ENCODE measurements at regions not wholly inside any gene's neighbourhood (a gene's known extent, or its start where the extent isn't known, plus 50 kb on each side); places are given as distances from the start of the nearest gene placed in this dataset.
"Not testable (repeated sequence)": the region's sequence is repeated elsewhere in the genome, so short reads cannot be mapped to it uniquely, and the experiment has no call there.

GRCh38 chr1:19024532-19024931 lies 68.1 kb upstream of the IFFO2 start:
- DNase-seq (ENCODE audit: low read depth in 2 of 2), result no peak

DNA sequence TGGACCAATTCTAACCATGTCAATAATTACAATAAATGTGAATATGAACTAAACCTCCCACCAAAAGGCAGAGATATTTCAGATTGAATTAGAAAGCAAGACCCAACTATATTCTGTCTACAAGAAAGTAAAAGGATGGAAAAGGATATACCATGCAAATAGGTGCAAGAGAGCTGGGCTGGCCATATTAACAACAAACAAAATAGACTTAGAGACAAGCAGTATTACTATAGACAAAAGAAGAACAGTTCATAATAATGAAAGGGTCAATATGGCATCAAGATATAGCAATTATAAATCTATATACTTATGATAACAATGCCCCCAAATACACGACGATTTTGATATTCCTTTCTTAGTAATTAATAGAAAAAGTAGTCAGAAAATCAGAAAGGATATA lies 67.3 kb upstream of the IFFO2 start:
- no peak for DNase-seq (ENCODE audit: low read depth in 2 of 2)

DNA sequence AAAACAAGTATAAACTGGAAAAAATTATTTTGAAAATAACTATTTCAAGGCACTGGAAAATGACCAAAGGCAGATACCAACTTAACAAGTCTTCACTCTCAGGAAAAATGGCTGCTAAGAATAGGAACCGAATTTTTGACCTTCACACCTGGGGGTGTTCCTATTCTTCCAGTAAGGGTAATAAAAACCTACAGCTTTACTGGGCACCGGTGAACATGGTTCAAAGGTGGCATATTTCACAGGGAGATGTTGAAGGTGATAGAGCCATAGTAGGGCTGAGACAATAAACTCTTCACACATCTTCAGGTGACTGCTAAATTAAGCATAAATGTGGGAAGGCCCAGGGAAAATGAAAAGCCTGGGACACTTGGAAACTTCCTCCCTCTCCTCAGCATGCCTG lies 65.4 kb upstream of the IFFO2 start:
- DNase-seq (ENCODE audit: low read depth in 2 of 2), result no peak

DNA sequence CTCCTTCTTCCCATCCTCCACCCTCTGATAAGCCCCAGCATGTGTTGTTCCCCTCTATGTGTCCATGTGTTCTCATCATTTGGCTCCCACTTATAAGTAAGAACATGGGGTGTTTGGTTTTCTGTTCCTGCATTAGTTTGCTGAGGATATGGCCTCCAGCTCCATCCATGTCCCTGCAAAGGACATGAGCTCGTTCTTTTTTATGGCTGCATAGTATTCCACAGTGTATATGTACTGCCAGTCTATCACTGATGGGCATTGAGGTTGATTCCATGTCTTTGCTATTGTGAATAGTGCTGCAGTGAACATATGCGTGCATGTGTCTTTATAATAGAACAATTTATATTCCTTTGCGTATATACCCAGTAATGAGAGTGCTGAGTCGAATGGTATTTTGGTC lies 62.8 kb upstream of the IFFO2 start:
- DNase-seq (ENCODE audit: low read depth in 2 of 2), result not testable (repeated sequence)

DNA sequence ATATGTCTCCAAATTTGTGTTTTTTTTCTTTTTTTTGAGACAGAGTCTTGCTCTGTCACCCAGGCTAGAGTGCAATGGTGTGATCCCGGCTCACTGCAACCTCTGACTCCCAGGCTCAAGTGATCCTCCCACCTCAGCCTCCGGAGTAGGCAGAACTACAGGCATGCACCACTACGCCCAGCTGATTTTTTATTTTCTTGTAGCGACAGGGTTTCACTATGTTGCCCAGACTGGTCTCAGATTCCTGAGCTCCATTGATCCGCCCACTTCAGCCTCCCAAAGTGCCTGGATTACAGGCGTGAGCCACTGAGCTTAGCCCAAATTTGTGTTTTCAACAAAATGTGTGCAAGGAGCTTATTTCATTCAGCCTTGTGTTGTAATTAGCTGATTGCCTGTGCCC lies 59.0 kb upstream of the IFFO2 start:
- DNase-seq (ENCODE audit: low read depth in 2 of 2), result no peak

DNA sequence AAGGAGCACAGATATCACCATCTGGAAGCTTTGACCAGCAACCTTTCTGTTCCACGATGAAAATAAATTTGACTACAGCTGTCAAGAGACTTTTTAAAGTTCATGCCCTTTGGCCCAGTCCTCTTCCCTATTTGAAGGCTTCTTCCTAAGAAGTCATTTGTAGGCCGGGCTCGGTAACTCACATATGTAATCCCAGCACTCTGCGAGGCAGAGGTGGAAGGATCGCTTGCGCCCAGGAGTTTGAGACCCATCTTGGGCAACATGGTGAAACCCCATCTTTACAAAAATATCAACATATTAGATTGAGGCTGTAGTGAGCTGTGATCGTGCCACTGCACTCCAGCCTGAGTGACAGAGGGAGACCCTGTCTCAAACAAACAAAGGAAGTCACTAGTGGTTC lies 58.3 kb upstream of the IFFO2 start:
- DNase-seq (ENCODE audit: low read depth in 2 of 2), result no peak

DNA sequence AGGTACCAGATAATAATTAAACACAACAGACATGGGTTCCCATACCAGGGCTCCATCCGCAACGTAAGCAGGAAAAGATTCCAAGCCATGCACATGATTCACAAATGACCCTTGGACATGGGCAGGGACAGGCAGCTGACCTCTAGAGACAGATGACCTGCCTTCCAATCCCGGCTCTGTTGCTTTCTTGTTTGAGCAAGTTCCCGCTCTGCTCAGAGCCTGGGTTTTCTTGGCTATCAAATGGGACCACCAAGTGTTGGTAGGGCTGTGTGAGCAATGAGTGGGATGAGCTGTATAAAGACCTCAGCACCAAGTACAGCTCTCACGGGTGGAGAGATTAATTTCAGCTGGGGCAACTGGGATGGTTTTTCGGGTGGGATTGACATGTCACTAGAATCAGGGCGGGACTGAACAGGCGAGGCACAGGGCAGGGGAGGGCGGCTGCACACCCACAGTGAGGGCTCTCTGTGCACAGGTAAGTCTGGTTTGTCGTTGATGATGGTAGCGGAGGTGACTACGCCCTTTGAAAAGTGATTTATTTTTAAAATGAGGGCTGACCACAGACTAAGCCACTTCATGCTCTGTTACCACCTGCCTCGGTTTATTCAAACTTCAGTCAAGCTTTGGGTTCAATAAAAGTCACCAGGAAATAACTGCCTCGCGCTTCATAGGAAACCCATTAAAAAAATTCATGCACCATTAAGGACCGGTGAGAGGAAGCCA lies 57.5 kb upstream of the IFFO2 start:
- DNase-seq (ENCODE audit: low read depth in 2 of 2), result no peak

GRCh38 chr1:19011845-19012231 lies 55.4 kb upstream of the IFFO2 start:
- no peak for DNase-seq (ENCODE audit: low read depth in 2 of 2)

GRCh38 chr1:19010995-19011844 lies 54.7 kb upstream of the IFFO2 start:
- DNase-seq (ENCODE audit: low read depth in 2 of 2), result peak; percentile 88

DNA sequence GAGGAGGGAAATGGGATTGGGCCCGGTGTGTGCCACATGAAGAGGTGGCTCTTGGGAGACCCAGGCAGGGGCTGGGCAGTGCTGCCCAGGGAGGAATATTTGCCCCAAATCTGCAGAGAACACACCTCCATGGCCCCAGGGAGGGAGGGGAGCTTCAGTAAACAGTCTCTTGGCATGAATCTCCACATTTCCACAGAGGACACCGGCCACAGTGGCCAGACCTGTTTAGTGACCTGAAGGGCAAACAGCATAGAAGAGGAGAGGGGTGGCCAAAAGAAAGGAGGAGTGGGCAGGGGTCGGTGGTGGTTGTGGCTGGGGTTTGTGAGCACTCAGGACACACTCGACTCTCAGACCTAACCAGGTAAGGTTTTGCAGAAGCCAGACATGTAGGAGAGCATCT lies 54.0 kb upstream of the IFFO2 start:
- no peak for DNase-seq (ENCODE audit: low read depth in 2 of 2)

DNA sequence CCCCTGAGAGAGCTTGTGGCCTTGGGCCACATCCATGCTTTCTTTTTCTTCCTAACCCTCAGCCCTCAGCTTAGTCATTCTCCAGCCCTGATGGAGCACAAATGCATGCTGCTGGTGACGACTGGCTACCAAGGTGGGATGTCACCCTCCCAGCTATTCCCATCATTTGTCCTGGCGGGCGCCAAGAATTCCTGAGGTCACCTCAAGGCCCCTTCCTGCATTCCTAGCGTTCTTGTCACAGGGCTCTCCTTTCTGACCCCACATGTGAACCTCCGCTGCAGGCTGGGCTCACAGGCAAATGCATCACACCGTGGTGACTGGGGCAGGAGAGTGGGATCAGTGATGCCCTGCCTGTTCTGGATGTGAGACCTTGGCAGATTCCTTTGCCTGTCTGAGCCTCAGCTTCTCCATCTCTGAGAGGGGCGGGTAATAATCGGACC lies 53.4 kb upstream of the IFFO2 start:
- peak; percentile 64 to 73 for DNase-seq (ENCODE audit: low read depth in 2 of 2)

DNA sequence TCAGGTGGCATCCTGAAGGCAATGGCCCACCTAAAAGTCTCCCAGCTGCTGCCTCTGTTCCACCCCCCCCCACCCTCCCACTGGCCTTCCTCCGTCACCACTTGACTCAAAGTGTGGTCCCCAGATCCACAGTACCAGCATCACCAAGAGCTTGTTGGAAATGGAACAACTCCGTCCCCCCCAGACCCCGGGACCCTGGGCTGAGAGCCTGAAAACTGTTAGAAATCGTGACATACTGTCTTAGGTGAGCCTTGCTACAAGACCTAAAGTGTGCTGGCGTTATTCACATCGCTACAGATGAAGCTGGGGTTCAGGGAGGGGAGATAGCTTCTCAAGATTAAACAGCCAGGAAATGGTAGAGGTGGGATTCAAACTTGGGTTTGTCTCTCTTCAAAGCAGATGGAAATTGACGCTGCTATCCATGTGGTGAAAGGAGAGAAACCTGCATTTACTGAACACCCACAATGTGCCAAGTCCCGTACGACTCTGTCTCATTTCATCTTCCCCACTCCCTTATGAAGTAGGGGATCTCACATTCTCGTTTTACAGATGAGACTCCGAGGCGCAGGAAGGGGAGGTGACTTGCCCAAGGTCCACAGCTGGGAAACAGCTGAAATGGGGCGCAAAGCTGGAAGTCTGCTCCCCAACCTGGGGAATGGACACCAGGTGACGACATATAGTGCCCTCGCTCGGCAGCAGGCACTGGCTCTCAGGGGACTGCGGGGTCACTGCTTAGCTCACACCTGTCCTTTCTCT lies 52.8 kb upstream of the IFFO2 start:
- DNase-seq (ENCODE audit: low read depth in 2 of 2), result no peak

- DNase-seq (ENCODE audit: low read depth in 2 of 2), result no peak
Observed at GRCh38 chr1:19007491-19008441, 51.3 kb upstream of the IFFO2 start.

- no peak for DNase-seq (ENCODE audit: low read depth in 2 of 2)
Observed at GRCh38 chr1:19006837-19007271, 50.4 kb upstream of the IFFO2 start.

Data from fibroblast of skin of left biceps (primary cell).